ENCODE measurements at regions not wholly inside any gene's neighbourhood (a gene's known extent, or its start where the extent isn't known, plus 50 kb on each side); places are given as distances from the start of the nearest gene placed in this dataset.
"Not testable (repeated sequence)": the region's sequence is repeated elsewhere in the genome, so short reads cannot be mapped to it uniquely, and the experiment has no call there.

DNA sequence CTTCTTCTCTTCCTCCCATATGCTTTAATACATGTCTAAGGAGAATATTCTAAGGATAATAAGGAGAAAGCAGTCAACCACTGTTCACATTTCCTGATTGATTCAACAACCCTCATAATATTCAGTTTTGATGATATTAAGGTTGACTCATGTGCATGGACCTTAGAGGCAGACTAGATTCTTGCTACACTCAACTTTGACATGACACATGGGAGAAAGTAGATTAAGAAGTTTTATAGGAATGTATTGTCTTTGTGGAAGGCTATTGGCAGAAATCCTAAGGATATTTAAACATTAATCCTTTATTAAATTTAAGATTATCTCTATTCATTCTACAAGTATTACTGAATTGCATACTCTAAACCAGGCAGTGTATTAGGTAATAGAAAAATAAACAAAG is 309.1 kb upstream of the CYRIA start:
- DNase-seq, result no peak
- intact Hi-C loops (cut with micrococcal nuclease), result no loop called here

DNA sequence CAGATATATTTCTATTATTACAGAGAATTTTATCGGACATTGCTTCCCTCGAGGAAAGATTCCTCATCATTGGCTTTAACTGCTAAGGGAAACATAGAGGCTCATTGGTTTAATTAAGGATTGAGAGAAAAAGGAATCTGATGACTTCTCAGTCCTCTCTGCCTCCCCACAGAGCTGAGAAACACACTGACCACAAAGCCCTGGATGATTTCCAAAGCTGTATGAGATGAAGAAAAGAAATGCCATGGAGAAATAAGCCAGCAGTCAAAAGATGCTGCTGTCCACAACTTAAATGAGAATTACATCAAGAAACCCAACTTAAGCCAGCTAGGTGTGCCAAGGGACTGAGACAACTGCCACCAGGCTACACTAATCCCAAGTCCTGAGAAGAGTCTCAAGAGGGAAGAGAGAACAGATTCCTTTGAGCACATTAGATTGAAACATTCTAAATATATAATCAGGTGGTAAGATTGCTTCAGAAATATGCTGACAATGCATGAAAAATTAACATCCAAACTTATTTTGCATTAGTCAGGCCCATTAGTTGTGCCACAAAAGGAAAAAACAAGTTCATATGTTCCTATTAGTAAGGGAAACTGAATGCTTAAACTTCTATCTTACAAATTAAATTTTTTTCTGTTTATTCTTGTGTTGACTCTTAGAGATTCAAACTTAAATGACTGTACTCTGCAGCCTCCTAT is 308.1 kb upstream of the CYRIA start:
- intact Hi-C loops (cut with micrococcal nuclease), result no loop called here
- Mint-ChIP-seq H3K4me1 (ENCODE audit: low read depth) (no peaks in the 10 kb centered on the region), H3K4me3 (no peak overlapping the region), H3K9me3 (no peaks in the 10 kb centered on the region), H3K36me3 (ENCODE audit: low read depth) (no peaks in the 10 kb centered on the region), H3K27me3 (ENCODE audit: low read depth) (no peaks in the 10 kb centered on the region), H3K27ac (no peak overlapping the region)
- DNase-seq, result no peak
- CTCF ChIA-PET, result interaction anchor here (0.6 kb wide), 1 partner anchor 48 kb away, joined by 6 read pairs; no protein-coding TSS in a partner anchor

More for the DNA sequence above, 309.1 kb upstream of the CYRIA start:
- Mint-ChIP-seq H3K27ac (no peak overlapping the region), H3K27me3 (ENCODE audit: low read depth) (no peaks in the 10 kb centered on the region), H3K4me3 (no peak overlapping the region), H3K9me3 (no peaks in the 10 kb centered on the region), H3K36me3 (ENCODE audit: low read depth) (no peaks in the 10 kb centered on the region), H3K4me1 (ENCODE audit: low read depth) (no peaks in the 10 kb centered on the region)
- CTCF ChIA-PET, result no interaction called here

DNA sequence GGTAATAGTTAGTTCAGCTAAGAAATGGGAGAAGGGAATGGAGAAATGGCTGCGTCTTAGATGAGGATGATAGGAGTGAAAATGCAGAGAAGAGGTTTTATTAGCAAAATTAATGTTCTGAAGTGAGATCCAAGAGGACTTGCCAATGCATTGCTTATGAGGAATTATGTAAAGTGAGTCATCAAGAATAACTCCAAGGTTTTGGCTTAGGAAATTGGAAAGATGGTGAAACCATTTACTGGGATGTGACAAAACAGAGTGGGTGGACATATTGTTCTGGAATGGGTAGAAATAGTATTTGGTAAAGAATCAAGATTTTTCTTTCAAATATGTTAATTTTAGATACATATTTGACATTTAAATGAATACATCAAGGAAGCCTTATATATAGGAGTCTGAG is 306.6 kb upstream of the CYRIA start:
- Mint-ChIP-seq H3K27ac (no peak overlapping the region), H3K36me3 (ENCODE audit: low read depth) (no peaks in the 10 kb centered on the region), H3K27me3 (ENCODE audit: low read depth) (no peaks in the 10 kb centered on the region), H3K4me3 (no peak overlapping the region), H3K9me3 (no peaks in the 10 kb centered on the region), H3K4me1 (ENCODE audit: low read depth) (no peaks in the 10 kb centered on the region)
- intact Hi-C loops (cut with micrococcal nuclease), result no loop called here
- CTCF ChIA-PET, result no interaction called here
- DNase-seq, result no peak

DNA sequence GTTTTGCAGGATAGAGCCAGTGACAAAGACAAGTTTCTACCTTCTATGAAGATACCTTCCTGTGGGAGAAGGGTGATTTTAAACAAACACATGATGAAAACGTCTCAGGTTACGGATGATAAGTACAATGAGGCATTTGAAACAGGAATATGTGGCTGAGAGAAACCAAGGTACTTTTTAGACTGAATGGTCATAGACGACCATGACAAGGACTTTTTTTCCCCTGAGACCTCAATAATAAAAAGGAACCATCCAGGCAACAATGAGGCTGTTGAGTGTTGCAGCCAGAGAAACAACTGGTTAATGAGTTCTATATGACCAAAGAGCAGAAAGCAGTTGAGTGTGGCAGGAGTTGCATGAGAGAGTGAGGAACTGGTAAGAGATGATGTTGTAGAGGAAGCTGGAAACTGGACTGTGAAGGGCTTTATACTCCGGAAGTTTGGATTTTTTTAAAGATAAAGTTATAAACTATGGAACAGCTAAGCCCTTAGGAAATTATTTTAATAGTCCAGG is 306.1 kb upstream of the CYRIA start:
- CTCF ChIA-PET, result no interaction called here
- Mint-ChIP-seq H3K27me3 (ENCODE audit: low read depth) (no peaks in the 10 kb centered on the region), H3K27ac (no peak overlapping the region), H3K9me3 (no peaks in the 10 kb centered on the region), H3K4me3 (no peak overlapping the region), H3K36me3 (ENCODE audit: low read depth) (no peaks in the 10 kb centered on the region), H3K4me1 (ENCODE audit: low read depth) (no peaks in the 10 kb centered on the region)
- no peak for DNase-seq
- intact Hi-C loops (cut with micrococcal nuclease), result no loop called here

DNA sequence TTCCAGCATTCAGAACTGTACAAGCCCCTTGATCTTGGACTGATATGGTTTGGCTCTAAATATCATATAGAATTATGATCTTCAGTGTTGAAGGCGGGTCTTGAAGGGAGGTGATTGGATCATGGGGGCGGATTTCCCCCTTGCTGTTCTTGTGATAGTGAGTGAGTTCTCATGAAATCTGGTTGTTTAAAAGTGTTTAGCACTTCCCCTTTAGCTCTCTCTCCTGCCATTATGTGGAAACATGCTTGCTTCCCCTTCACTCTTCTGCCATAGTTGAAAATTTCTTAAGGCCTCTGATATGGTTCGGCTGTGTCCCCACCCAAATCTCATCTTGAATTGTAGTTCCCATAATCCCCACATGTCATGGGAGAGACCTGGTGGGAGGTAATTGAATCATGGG is 305.3 kb upstream of the CYRIA start:
- H3K4me1 Mint-ChIP-seq (ENCODE audit: low read depth); H3K27ac Mint-ChIP-seq; CTCF ChIA-PET; intact Hi-C loops (cut with micrococcal nuclease); H3K27me3 Mint-ChIP-seq (ENCODE audit: low read depth); H3K9me3 Mint-ChIP-seq; H3K4me3 Mint-ChIP-seq; H3K36me3 Mint-ChIP-seq (ENCODE audit: low read depth); DNase-seq: not testable (repeated sequence)

DNA sequence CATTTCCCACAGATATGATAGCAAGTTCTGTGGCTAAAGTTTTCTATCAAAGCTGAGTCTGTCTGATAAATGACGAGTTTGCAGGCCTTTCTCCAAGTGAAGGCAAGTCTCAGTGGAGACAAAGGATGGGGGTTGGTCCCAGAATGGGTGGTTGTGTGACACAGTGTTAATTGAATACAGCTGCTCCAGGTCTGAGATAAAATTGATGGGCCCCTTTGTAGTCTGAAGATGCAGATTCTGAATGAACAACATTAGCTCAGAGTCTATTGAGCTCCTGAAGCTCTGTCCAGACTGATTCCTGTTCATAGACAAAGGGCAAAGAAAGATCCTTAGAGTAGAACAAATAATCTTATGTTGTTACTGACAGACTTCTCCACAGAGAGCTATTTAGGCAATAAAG is 296.9 kb upstream of the CYRIA start:
- no peak for DNase-seq
- Mint-ChIP-seq H3K27ac (no peak overlapping the region), H3K9me3 (peaks cover 3% of the 10 kb centered on the region), H3K36me3 (ENCODE audit: low read depth) (no peaks in the 10 kb centered on the region), H3K4me1 (ENCODE audit: low read depth) (no peaks in the 10 kb centered on the region), H3K4me3 (no peak overlapping the region), H3K27me3 (ENCODE audit: low read depth) (peaks cover 4% of the 10 kb centered on the region)
- intact Hi-C loops (cut with micrococcal nuclease), result no loop called here
- CTCF ChIA-PET, result interaction anchor here (0.6 to 1.2 kb wide), 2 partner anchors 115 to 160 kb away, joined by 3 read pairs; no protein-coding TSS in a partner anchor

DNA sequence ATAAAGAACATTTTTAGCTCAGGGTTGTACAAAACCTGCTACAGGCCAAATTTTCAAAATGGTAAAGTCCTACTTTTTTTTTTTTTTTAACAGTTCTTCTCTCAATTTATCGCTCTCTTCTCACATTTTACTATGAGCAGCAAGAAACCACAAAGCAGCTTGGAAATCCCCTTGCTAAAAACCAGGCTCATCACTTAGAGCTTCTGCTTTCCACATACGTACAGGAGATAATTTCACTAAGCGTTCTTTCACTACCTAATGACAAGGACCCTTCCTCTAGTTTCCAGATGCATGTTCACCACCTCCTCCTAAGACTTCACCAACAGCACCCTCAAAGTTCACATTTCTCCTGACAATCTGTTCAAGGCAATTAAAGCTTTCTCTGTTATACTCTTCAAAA is 294.9 kb upstream of the CYRIA start:
- Mint-ChIP-seq H3K27me3 (ENCODE audit: low read depth) (peaks cover 4% of the 10 kb centered on the region), H3K4me3 (no peak overlapping the region), H3K9me3 (peaks cover 3% of the 10 kb centered on the region), H3K4me1 (ENCODE audit: low read depth) (no peaks in the 10 kb centered on the region), H3K36me3 (ENCODE audit: low read depth) (no peaks in the 10 kb centered on the region), H3K27ac (no peak overlapping the region)
- DNase-seq, result no peak
- intact Hi-C loops (cut with micrococcal nuclease), result no loop called here
- CTCF ChIA-PET, result interaction anchor here (0.7 kb wide), 1 partner anchor 42 kb away, joined by 4 read pairs; no protein-coding TSS in a partner anchor

DNA sequence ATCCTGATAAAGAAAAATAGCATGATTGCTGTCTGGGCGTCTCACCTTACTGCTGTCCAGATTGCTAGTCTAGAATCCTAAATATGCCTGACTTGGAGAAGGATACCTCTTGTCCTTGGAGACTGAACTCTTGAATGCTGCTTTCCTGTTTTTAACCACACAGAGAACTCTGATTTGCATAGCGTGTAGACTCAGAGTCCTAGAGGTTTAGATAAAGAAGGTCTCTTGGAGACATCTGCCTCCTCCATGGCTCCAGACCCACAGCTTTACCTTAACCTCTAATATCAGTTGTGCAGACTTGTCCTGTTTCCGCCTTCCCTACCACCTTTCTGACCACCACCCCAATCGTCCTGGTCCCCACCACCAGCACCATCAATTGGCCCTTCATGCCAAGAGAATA is 292.6 kb upstream of the CYRIA start:
- CTCF ChIA-PET, result interaction anchor here (0.6 kb wide), 1 partner anchor 354 kb away, joined by 3 read pairs; no protein-coding TSS in a partner anchor
- H3K27ac Mint-ChIP-seq, result no peak overlapping the region
- H3K36me3 Mint-ChIP-seq (ENCODE audit: low read depth), result no peaks in the 10 kb centered on the region
- DNase-seq, result no peak
- no peak overlapping the region for H3K4me3 Mint-ChIP-seq
- no peaks in the 10 kb centered on the region for H3K4me1 Mint-ChIP-seq (ENCODE audit: low read depth)
- intact Hi-C loops (cut with micrococcal nuclease), result no loop called here
- peaks cover 4% of the 10 kb centered on the region for H3K27me3 Mint-ChIP-seq (ENCODE audit: low read depth)
- peaks cover 3% of the 10 kb centered on the region for H3K9me3 Mint-ChIP-seq

DNA sequence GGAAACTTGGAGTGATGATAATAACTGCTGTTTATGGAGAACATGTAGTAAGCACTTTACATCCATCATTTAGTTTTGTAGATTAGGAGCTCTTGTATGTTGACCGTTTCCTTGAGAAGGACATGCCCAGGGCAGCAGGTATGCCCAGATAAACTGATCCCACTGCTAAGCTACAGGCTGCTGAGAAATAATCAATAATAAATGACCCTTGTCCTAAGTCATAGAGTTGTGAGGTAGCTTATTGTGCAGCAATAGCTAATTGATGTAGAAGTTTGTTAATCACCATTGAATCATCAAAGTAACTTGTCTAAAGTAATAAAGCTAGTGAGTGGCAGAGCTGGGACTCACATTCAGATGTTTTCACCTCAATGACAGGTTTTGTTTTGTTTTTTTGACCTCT is 287.2 kb upstream of the CYRIA start:
- H3K9me3 Mint-ChIP-seq, result no peaks in the 10 kb centered on the region
- H3K36me3 Mint-ChIP-seq (ENCODE audit: low read depth), result no peaks in the 10 kb centered on the region
- no peaks in the 10 kb centered on the region for H3K27me3 Mint-ChIP-seq (ENCODE audit: low read depth)
- intact Hi-C loops (cut with micrococcal nuclease), result no loop called here
- no peak overlapping the region for H3K4me3 Mint-ChIP-seq
- no peak overlapping the region for H3K27ac Mint-ChIP-seq
- CTCF ChIA-PET, result no interaction called here
- DNase-seq, result no peak
- no peaks in the 10 kb centered on the region for H3K4me1 Mint-ChIP-seq (ENCODE audit: low read depth)

DNA sequence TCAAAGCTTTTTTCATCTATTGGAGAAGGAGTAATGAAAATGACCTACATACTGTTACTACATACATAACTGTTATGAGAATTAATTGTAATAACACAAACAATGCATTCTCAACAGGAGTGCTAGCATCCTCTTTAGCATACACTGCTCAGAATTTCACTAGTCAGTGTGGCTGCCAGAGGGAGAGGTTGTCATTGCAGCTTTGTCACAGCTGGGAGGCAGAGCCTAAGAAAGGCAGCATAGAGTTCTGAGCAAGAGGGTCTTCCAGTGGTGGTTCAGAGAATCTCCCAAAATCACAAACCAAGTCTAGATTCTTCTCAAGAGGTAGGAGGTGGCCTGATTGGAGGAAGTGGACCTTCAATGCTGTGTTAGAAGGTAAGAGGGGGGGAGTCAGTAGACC is 286.7 kb upstream of the CYRIA start:
- Mint-ChIP-seq H3K4me1 (ENCODE audit: low read depth) (no peaks in the 10 kb centered on the region), H3K27ac (no peak overlapping the region), H3K27me3 (ENCODE audit: low read depth) (no peaks in the 10 kb centered on the region), H3K4me3 (no peak overlapping the region), H3K9me3 (no peaks in the 10 kb centered on the region), H3K36me3 (ENCODE audit: low read depth) (no peaks in the 10 kb centered on the region)
- intact Hi-C loops (cut with micrococcal nuclease), result no loop called here
- DNase-seq, result no peak
- CTCF ChIA-PET, result no interaction called here

DNA sequence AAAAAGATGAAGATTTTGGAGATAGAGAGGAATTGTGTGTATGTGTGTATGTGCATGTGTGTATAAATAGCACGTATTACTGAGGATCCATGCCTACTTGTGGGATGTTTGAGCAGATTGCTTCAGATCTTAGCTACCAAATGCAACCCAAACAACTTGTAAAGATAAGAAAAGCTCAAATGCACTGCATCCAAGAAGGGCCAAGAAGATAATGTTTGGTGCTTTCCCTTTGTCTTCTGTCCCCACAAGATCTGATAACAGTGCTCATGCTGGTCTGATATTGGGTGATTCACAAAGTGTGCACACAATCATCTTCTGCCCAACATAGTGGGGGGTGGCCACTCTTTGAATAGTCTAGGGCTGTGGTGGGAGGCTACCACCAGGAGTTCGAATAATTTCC is 284.8 kb upstream of the CYRIA start:
- intact Hi-C loops (cut with micrococcal nuclease), result no loop called here
- H3K27ac Mint-ChIP-seq, result no peak overlapping the region
- H3K4me3 Mint-ChIP-seq, result no peak overlapping the region
- no peaks in the 10 kb centered on the region for H3K27me3 Mint-ChIP-seq (ENCODE audit: low read depth)
- no peaks in the 10 kb centered on the region for H3K9me3 Mint-ChIP-seq
- no peak for DNase-seq
- no peaks in the 10 kb centered on the region for H3K4me1 Mint-ChIP-seq (ENCODE audit: low read depth)
- H3K36me3 Mint-ChIP-seq (ENCODE audit: low read depth), result no peaks in the 10 kb centered on the region
- CTCF ChIA-PET, result no interaction called here

DNA sequence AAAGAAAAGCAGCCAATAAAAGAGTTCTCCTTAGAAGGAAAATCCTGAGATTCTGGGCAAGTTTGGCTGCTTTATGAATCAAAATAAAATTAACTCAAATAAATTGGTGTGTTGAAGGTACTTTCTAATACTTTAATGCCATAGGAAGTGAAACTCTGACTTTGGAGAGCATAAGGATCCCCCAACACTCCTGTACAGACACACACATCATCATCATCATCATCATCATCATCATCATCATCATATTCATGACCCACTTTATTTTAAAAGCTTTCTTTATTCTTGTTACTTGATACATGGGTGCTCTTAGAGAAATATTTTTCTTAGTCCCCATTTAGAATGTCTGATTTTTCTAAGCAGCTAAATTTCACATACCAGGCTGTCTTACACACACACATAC is 283.1 kb upstream of the CYRIA start:
- CTCF ChIA-PET, result no interaction called here
- DNase-seq, result no peak
- no peaks in the 10 kb centered on the region for H3K36me3 Mint-ChIP-seq (ENCODE audit: low read depth)
- no peaks in the 10 kb centered on the region for H3K27me3 Mint-ChIP-seq (ENCODE audit: low read depth)
- intact Hi-C loops (cut with micrococcal nuclease), result no loop called here
- H3K4me1 Mint-ChIP-seq (ENCODE audit: low read depth), result no peaks in the 10 kb centered on the region
- no peaks in the 10 kb centered on the region for H3K9me3 Mint-ChIP-seq
- no peak overlapping the region for H3K4me3 Mint-ChIP-seq
- H3K27ac Mint-ChIP-seq, result no peak overlapping the region

DNA sequence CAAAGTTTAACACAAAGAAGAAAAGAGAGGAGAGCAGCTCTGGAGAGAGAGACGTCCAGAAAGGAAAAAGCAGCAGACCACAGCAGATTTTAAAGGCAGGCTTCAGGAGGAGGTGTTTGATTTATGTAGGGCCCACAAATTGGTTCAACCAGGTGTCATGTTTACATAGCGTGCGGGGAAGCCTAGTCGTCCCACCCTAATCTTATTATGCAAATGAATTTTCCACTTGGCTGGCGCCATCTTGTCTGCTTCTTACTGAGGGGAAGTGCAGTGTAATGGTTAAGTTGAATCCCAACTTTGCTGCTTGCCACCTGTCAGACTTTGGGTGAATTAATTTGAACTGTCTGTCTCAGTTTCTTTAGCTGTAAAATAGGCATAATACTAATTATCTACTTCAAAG is 282.4 kb upstream of the CYRIA start:
- intact Hi-C loops (cut with micrococcal nuclease), result no loop called here

More for the DNA sequence above, 282.4 kb upstream of the CYRIA start:
- Mint-ChIP-seq H3K36me3 (ENCODE audit: low read depth) (no peaks in the 10 kb centered on the region), H3K27me3 (ENCODE audit: low read depth) (no peaks in the 10 kb centered on the region), H3K9me3 (no peaks in the 10 kb centered on the region), H3K4me1 (ENCODE audit: low read depth) (no peaks in the 10 kb centered on the region), H3K4me3 (no peak overlapping the region), H3K27ac (no peak overlapping the region)
- CTCF ChIA-PET, result no interaction called here
- no peak for DNase-seq

Data from activated naive CD4-positive, alpha-beta T cell treated with anti-CD3 and anti-CD28 coated beads for 36 hours (primary cell).